ENCODE measurements at regions not wholly inside any gene's neighbourhood (a gene's known extent, or its start where the extent isn't known, plus 50 kb on each side); places are given as distances from the start of the nearest gene placed in this dataset.

DNA sequence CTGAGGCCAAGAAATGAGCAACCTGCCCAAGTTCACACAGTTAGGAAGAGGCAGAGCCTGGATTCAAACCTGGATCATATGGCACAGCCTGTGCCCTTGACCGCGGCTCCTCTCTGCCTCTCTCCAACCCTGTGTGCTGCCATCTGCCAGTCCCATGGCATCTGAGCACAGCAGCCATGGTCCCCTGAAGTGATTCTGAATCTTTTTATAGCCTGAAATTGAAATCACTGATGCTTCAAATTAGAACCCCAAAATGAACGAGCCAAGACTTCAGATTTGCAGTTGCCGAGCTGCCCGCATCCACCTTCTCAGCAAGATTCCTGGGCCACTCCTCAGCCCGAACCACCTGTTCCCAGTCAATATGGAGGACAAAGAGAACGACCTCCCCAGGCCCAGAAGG, 252.7 kb downstream of the CTTN start:
- Histone ChIP-seq H2AFZ (ENCODE audit: low read depth, low read length) (no peak overlapping the region), H4K20me1 (ENCODE audit: insufficient read depth) (no peaks in the 10 kb centered on the region), H3K4me2 (ENCODE audit: low read length) (no peak overlapping the region), H3F3A (ENCODE audit: insufficient read depth, low read length, poor library complexity, severe bottlenecking) (no peaks in the 10 kb centered on the region), H3K9me2 (ENCODE audit: insufficient read depth, low read length) (no peaks in the 10 kb centered on the region), H3K9ac (ENCODE audit: low read length) (no peak overlapping the region), H3K36me3 (ENCODE audit: insufficient read depth, low read length) (no peaks in the 10 kb centered on the region), H3K4me3 (ENCODE audit: low read length) (no peak overlapping the region), H3K9me3 (ENCODE audit: low read length) (peaks cover 5% of the 10 kb centered on the region), H3K27ac (ENCODE audit: low read length) (no peak overlapping the region), H3K27me3 (ENCODE audit: insufficient read depth, low read depth, low read length) (no peaks in the 10 kb centered on the region), H3K79me2 (replicated peaks; ENCODE audit: insufficient read depth, low read length) (peaks cover 34% of the 10 kb centered on the region)
- TF ChIP-seq TAF1 (IDR thresholded peaks at IDR 0.05; ENCODE audit: low read depth) (no peak), EZH2 (IDR thresholded peaks at IDR 0.05; ENCODE audit: borderline replicate concordance, insufficient read depth, low read length, poor library complexity, severe bottlenecking) (no peak), EP300 (conservative IDR thresholded peaks at IDR 0.05; ENCODE audit: poor library complexity, severe bottlenecking) (no peak), SMC3 (conservative IDR thresholded peaks at IDR 0.05; ENCODE audit: poor library complexity) (no peak), RAD21 (conservative IDR thresholded peaks at IDR 0.05) (no peak), POLR2AphosphoS5 (IDR thresholded peaks at IDR 0.05) (no peak), MXI1 (conservative IDR thresholded peaks at IDR 0.05; ENCODE audit: poor library complexity, severe bottlenecking) (no peak)
- TF ChIP-seq, protein P1, sequence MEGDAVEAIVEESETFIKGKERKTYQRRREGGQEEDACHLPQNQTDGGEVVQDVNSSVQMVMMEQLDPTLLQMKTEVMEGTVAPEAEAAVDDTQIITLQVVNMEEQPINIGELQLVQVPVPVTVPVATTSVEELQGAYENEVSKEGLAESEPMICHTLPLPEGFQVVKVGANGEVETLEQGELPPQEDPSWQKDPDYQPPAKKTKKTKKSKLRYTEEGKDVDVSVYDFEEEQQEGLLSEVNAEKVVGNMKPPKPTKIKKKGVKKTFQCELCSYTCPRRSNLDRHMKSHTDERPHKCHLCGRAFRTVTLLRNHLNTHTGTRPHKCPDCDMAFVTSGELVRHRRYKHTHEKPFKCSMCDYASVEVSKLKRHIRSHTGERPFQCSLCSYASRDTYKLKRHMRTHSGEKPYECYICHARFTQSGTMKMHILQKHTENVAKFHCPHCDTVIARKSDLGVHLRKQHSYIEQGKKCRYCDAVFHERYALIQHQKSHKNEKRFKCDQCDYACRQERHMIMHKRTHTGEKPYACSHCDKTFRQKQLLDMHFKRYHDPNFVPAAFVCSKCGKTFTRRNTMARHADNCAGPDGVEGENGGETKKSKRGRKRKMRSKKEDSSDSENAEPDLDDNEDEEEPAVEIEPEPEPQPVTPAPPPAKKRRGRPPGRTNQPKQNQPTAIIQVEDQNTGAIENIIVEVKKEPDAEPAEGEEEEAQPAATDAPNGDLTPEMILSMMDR (IDR thresholded peaks at IDR 0.05; ENCODE audit: poor library complexity, severe bottlenecking): no peak
- TF ChIP-seq, protein P2, sequence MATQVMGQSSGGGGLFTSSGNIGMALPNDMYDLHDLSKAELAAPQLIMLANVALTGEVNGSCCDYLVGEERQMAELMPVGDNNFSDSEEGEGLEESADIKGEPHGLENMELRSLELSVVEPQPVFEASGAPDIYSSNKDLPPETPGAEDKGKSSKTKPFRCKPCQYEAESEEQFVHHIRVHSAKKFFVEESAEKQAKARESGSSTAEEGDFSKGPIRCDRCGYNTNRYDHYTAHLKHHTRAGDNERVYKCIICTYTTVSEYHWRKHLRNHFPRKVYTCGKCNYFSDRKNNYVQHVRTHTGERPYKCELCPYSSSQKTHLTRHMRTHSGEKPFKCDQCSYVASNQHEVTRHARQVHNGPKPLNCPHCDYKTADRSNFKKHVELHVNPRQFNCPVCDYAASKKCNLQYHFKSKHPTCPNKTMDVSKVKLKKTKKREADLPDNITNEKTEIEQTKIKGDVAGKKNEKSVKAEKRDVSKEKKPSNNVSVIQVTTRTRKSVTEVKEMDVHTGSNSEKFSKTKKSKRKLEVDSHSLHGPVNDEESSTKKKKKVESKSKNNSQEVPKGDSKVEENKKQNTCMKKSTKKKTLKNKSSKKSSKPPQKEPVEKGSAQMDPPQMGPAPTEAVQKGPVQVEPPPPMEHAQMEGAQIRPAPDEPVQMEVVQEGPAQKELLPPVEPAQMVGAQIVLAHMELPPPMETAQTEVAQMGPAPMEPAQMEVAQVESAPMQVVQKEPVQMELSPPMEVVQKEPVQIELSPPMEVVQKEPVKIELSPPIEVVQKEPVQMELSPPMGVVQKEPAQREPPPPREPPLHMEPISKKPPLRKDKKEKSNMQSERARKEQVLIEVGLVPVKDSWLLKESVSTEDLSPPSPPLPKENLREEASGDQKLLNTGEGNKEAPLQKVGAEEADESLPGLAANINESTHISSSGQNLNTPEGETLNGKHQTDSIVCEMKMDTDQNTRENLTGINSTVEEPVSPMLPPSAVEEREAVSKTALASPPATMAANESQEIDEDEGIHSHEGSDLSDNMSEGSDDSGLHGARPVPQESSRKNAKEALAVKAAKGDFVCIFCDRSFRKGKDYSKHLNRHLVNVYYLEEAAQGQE (IDR thresholded peaks at IDR 0.05; ENCODE audit: borderline replicate concordance): no peak

DNA sequence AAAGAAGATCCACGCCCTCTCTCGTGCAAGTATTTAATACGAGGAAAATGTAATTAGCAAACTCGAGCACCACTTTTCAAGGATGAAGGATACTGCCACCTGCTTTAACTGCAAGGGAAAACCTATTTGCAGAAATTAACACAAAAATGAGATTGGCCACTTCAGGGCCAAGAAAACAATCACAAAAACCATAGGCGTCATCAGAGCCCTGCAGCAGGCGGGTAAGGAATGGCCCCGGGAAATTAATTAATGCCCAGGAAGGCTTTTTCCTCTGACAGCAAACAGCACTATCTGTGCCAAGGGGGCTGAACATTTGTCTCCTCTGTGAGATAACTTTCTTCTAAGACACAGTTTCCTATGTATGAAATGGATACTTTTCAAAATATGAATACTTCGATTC, 255.7 kb downstream of the CTTN start:
- Histone ChIP-seq H2AFZ (ENCODE audit: low read depth, low read length) (no peak overlapping the region), H3K9me3 (ENCODE audit: low read length) (no peaks in the 10 kb centered on the region), H4K20me1 (ENCODE audit: insufficient read depth) (no peaks in the 10 kb centered on the region), H3K79me2 (replicated peaks; ENCODE audit: insufficient read depth, low read length) (peaks cover 59% of the 10 kb centered on the region), H3K36me3 (ENCODE audit: insufficient read depth, low read length) (no peaks in the 10 kb centered on the region), H3K27ac (ENCODE audit: low read length) (no peak overlapping the region), H3K9me2 (ENCODE audit: insufficient read depth, low read length) (no peaks in the 10 kb centered on the region), H3K9ac (ENCODE audit: low read length) (no peak overlapping the region), H3K27me3 (ENCODE audit: insufficient read depth, low read depth, low read length) (no peaks in the 10 kb centered on the region), H3F3A (ENCODE audit: insufficient read depth, low read length, poor library complexity, severe bottlenecking) (no peaks in the 10 kb centered on the region), H3K4me3 (ENCODE audit: low read length) (no peak overlapping the region), H3K4me2 (ENCODE audit: low read length) (no peak overlapping the region)
- no peak for TF ChIP-seq EP300 (conservative IDR thresholded peaks at IDR 0.05; ENCODE audit: poor library complexity, severe bottlenecking)
- no peak for TF ChIP-seq MXI1 (conservative IDR thresholded peaks at IDR 0.05; ENCODE audit: poor library complexity, severe bottlenecking)
- no peak for TF ChIP-seq TAF1 (IDR thresholded peaks at IDR 0.05; ENCODE audit: low read depth)
- TF ChIP-seq POLR2AphosphoS5 (IDR thresholded peaks at IDR 0.05): no peak
- TF ChIP-seq SMC3 (conservative IDR thresholded peaks at IDR 0.05; ENCODE audit: poor library complexity): no peak
- no peak for TF ChIP-seq RAD21 (conservative IDR thresholded peaks at IDR 0.05)
- no peak for TF ChIP-seq EZH2 (IDR thresholded peaks at IDR 0.05; ENCODE audit: borderline replicate concordance, insufficient read depth, low read length, poor library complexity, severe bottlenecking)
- TF ChIP-seq, protein P2 (IDR thresholded peaks at IDR 0.05; ENCODE audit: borderline replicate concordance): no peak
- TF ChIP-seq, protein P1 (IDR thresholded peaks at IDR 0.05; ENCODE audit: poor library complexity, severe bottlenecking): no peak
